ENCODE measurements at regions not wholly inside any gene's neighbourhood (a gene's known extent, or its start where the extent isn't known, plus 50 kb on each side); places are given as distances from the start of the nearest gene placed in this dataset.
A peak's percentile ranks its signal among the peaks of the same experiment; 100 is the strongest.
"Not testable (repeated sequence)": the region's sequence is repeated elsewhere in the genome, so short reads cannot be mapped to it uniquely, and the experiment has no call there.

DNA sequence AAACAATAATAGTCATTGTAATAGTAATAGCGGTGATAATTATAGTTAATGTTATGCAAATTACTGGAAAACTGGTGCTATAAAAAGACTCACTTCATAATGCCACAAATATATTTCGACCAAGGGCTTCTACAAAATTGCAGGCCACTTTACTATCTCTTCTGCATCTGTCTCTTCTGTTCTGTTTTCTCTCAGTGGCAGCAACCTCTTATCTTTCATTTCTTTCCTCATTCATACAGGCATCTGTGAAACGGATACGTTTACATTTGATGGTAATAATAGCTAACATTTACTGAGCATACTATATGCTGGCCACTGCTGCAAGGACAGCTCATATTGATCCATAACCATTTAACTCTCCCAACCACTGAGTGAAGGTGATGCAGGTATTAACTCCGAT is 537.4 kb upstream of the PFKP start:
- DNase-seq (ENCODE audit: low spot score) (no peak), ATAC-seq (ENCODE audit: low read depth) (no peak)
- TF ChIP-seq, protein P1, sequence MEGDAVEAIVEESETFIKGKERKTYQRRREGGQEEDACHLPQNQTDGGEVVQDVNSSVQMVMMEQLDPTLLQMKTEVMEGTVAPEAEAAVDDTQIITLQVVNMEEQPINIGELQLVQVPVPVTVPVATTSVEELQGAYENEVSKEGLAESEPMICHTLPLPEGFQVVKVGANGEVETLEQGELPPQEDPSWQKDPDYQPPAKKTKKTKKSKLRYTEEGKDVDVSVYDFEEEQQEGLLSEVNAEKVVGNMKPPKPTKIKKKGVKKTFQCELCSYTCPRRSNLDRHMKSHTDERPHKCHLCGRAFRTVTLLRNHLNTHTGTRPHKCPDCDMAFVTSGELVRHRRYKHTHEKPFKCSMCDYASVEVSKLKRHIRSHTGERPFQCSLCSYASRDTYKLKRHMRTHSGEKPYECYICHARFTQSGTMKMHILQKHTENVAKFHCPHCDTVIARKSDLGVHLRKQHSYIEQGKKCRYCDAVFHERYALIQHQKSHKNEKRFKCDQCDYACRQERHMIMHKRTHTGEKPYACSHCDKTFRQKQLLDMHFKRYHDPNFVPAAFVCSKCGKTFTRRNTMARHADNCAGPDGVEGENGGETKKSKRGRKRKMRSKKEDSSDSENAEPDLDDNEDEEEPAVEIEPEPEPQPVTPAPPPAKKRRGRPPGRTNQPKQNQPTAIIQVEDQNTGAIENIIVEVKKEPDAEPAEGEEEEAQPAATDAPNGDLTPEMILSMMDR (IDR thresholded peaks at IDR 0.05; ENCODE audit: poor library complexity, severe bottlenecking) = no peak
- H3K9me3 ChIP-seq (ENCODE audit: severe bottlenecking) = no peaks in the 10 kb centered on the region
- no peak overlapping the region for H3K27ac ChIP-seq (ENCODE audit: poor library complexity, severe bottlenecking)
- H3K36me3 ChIP-seq (ENCODE audit: low read depth) = no peaks in the 10 kb centered on the region
- H3K4me3 ChIP-seq (ENCODE audit: severe bottlenecking) = no peak overlapping the region
- H3K27me3 ChIP-seq (ENCODE audit: insufficient read depth, poor library complexity, severe bottlenecking) = peaks cover 2% of the 10 kb centered on the region
- H3K4me1 ChIP-seq (ENCODE audit: insufficient read depth, poor library complexity, severe bottlenecking) = no peaks in the 10 kb centered on the region

DNA sequence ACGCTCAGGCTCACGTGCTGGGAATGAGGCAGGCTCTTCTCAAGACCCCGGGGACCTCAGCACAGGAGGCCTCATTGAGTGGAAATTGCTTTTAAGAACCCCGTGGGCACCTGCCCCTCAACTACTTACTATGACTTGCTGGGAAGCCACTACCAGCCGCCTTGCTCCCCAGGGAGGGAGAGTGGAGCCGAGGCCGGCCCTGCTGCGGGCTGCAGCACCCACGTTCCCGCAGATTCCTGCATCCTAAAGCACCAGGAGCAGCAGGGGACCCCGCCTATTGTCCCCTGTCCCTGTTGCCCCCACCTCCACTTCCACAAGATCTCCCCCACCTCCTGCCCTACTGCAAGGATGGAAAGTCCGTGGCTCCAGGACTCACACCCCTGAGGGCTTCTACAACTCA is 541.6 kb upstream of the PFKP start:
- Histone ChIP-seq H3K4me3 (ENCODE audit: severe bottlenecking) (no peak overlapping the region), H3K4me1 (ENCODE audit: insufficient read depth, poor library complexity, severe bottlenecking) (no peaks in the 10 kb centered on the region), H3K27ac (ENCODE audit: poor library complexity, severe bottlenecking) (no peak overlapping the region), H3K36me3 (ENCODE audit: low read depth) (no peaks in the 10 kb centered on the region), H3K27me3 (ENCODE audit: insufficient read depth, poor library complexity, severe bottlenecking) (no peaks in the 10 kb centered on the region), H3K9me3 (ENCODE audit: severe bottlenecking) (no peaks in the 10 kb centered on the region)
- TF ChIP-seq, protein P1 (IDR thresholded peaks at IDR 0.05; ENCODE audit: poor library complexity, severe bottlenecking) = no peak
- DNase-seq (ENCODE audit: low spot score) = no peak
- ATAC-seq (ENCODE audit: low read depth) = no peak

DNA sequence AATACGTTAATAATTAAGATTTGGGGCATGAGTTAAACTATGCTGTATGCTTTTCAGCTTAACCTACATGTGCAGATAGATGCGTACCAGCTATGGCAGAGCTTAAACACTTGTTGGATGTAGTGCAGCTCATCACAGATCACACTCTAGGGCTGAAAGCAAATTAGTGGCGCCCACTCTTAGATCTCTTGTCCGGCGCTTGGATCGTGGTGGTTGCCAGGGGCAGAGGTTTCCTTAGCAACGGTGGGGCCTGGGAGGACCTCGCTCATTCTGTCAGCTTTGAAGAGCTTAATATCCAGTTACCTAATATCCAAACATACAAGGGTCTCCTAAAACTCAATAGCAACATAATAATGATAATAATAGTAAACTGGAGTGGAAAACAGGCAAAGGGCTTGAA is 548.2 kb upstream of the PFKP start:
- DNase-seq (ENCODE audit: low spot score) (no peak), ATAC-seq (ENCODE audit: low read depth) (no peak)
- no peaks in the 10 kb centered on the region for H3K27me3 ChIP-seq (ENCODE audit: insufficient read depth, poor library complexity, severe bottlenecking)
- H3K4me1 ChIP-seq (ENCODE audit: insufficient read depth, poor library complexity, severe bottlenecking) = no peaks in the 10 kb centered on the region
- TF ChIP-seq, protein P1 (IDR thresholded peaks at IDR 0.05; ENCODE audit: poor library complexity, severe bottlenecking) = no peak
- H3K36me3 ChIP-seq (ENCODE audit: low read depth) = no peaks in the 10 kb centered on the region
- no peak overlapping the region for H3K4me3 ChIP-seq (ENCODE audit: severe bottlenecking)
- no peaks in the 10 kb centered on the region for H3K9me3 ChIP-seq (ENCODE audit: severe bottlenecking)
- no peak overlapping the region for H3K27ac ChIP-seq (ENCODE audit: poor library complexity, severe bottlenecking)

DNA sequence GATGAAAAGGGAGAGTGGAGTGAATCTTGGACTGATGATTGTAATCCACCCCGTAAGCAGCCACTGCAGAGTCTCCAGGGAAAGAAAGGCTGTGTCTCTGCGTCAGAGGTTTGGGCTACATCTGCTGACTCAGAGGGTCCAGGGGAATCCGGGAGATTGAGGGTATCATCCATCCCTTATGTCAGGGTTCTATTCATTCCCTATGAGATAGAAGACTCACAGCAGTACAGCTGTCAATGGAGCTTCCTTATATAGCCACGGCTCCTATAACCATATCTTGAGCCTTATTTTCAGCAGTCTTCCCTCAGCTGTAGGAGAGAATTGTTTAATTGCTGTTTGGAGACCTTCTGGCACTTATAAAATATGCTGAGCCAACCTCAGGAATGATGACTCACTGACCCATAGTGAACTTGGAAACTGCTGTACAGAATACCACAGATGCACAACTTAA is 558.2 kb upstream of the PFKP start:
- H3K9me3 ChIP-seq (ENCODE audit: severe bottlenecking) = no peaks in the 10 kb centered on the region
- no peaks in the 10 kb centered on the region for H3K4me1 ChIP-seq (ENCODE audit: insufficient read depth, poor library complexity, severe bottlenecking)
- H3K27me3 ChIP-seq (ENCODE audit: insufficient read depth, poor library complexity, severe bottlenecking) = no peaks in the 10 kb centered on the region
- ATAC-seq (ENCODE audit: low read depth) (peak; percentile 65; the same call in 1 of the 3 replicates), DNase-seq (ENCODE audit: low spot score) (no peak)
- no peak overlapping the region for H3K27ac ChIP-seq (ENCODE audit: poor library complexity, severe bottlenecking)
- H3K36me3 ChIP-seq (ENCODE audit: low read depth) = no peaks in the 10 kb centered on the region
- H3K4me3 ChIP-seq (ENCODE audit: severe bottlenecking) = no peak overlapping the region
- TF ChIP-seq, protein P1 (IDR thresholded peaks at IDR 0.05; ENCODE audit: poor library complexity, severe bottlenecking) = no peak

DNA sequence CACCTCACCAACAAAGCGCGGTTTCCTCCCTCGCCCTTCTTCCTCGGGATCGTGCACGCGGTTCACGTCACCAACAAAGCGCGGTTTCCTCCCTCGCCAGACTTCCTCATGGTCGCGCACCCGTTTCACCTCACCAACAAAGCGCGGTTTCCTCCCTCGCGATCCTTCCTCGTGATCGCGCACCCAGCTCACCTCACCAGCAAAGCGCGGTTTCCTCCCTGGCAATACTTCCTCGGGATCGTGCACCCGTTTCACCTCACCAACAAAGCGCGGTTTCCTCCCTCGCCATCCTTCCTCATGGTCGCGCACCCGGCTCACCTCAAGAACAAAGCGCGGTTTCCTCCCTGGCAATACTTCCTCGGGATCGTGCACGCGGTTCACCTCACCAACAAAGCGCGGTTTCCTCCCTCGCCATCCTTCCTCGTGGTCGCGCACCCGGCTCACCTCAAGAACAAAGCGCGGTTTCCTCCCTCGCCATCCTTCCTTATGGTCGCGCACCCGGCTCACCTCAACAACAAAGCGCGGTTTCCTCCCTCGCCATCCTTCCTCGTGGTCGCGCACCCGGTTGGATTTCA is 565.9 kb upstream of the PFKP start:
- not testable (repeated sequence) for ATAC-seq (ENCODE audit: low read depth); H3K9me3 ChIP-seq (ENCODE audit: severe bottlenecking); H3K27me3 ChIP-seq (ENCODE audit: insufficient read depth, poor library complexity, severe bottlenecking); H3K4me3 ChIP-seq (ENCODE audit: severe bottlenecking); H3K27ac ChIP-seq (ENCODE audit: poor library complexity, severe bottlenecking); H3K36me3 ChIP-seq (ENCODE audit: low read depth); DNase-seq (ENCODE audit: low spot score); H3K4me1 ChIP-seq (ENCODE audit: insufficient read depth, poor library complexity, severe bottlenecking)

Data from RWPE2 (cell line).